Caco-2 (cell line): ENCODE measurements at regions not wholly inside any gene's neighbourhood (a gene's known extent, or its start where the extent isn't known, plus 50 kb on each side); places are given as distances from the start of the nearest gene placed in this dataset.
"Not testable (repeated sequence)": the region's sequence is repeated elsewhere in the genome, so short reads cannot be mapped to it uniquely, and the experiment has no call there.

ENCODE experiments used
- BruUV-seq: library from RNA; stranded (reverse); fragments of 400-500 nt; replicated peaks from 2 replicates; lab custom pipeline; 2021; lab: Mats Ljungman, UMichigan
- CTCF ChIA-PET: fragments of 300-600 bp; sonication (Branson Sonifier 250); formaldehyde crosslinking; loops from one replicate; lab custom pipeline; 2022; ENCODE audit warnings: antibody characterized with exemption; lab: Charles Lee
- POLR2A ChIA-PET: fragments of 300-600 bp; sonication (Branson Sonifier 250); formaldehyde crosslinking; loops from one replicate; lab custom pipeline; 2022; ENCODE audit warnings: antibody characterized with exemption; lab: Charles Lee
- DNase-seq, 2 experiments: peaks; one replicate each; pipeline versions ENCODE4 v3.0.0 to v3.0.0-alpha.2; 2020 to 2022
- H3K27me3 ChIP-seq: replicated peaks from 2 replicates; pipeline ENCODE4 v1.6.0; 2011; ENCODE audit warnings: low read length; ENCODE audit not compliant: control insufficient read depth, insufficient read depth
- H3K36me3 ChIP-seq: 2 replicates; pipeline ENCODE4 v1.5.1; 2011; ENCODE audit warnings: low read length; ENCODE audit not compliant: control insufficient read depth, insufficient read depth
- H3K4me1 ChIP-seq: fragments of 250-450 bp; sonication (Bioruptor Pico); 2 replicates; pipeline ENCODE4 v1.5.1; 2020; ENCODE audit warnings: mild to moderate bottlenecking
- H3K4me3 ChIP-seq: 2 replicates; pipeline ENCODE4 v1.5.1; 2011; ENCODE audit warnings: low read depth, mild to moderate bottlenecking, control low read depth, low read length
- H3K9me3 ChIP-seq: fragments of 250-450 bp; sonication (Bioruptor Pico); 2 replicates; pipeline ENCODE4 v1.5.1; 2020; ENCODE audit warnings: mild to moderate bottlenecking, moderate library complexity
- H3K27ac Mint-ChIP-seq: one replicate; pipeline ENCODE4 v1.8.0; 2022; ENCODE audit warnings: mixed read lengths; ENCODE audit not compliant: unreplicated experiment
- H3K27me3 Mint-ChIP-seq: one replicate; pipeline ENCODE4 v1.8.0; 2022; ENCODE audit warnings: mixed read lengths; ENCODE audit not compliant: insufficient read depth, unreplicated experiment
- H3K36me3 Mint-ChIP-seq: one replicate; pipeline ENCODE4 v1.8.0; 2022; ENCODE audit warnings: mild to moderate bottlenecking, mixed read lengths; ENCODE audit not compliant: insufficient read depth, unreplicated experiment
- H3K4me1 Mint-ChIP-seq: one replicate; pipeline ENCODE4 v1.8.0; 2022; ENCODE audit warnings: low read depth, mixed read lengths; ENCODE audit not compliant: unreplicated experiment
- H3K4me3 Mint-ChIP-seq: one replicate; pipeline ENCODE4 v1.8.0; 2022; ENCODE audit warnings: mild to moderate bottlenecking, moderate library complexity, mixed read lengths; ENCODE audit not compliant: unreplicated experiment
- H3K9me3 Mint-ChIP-seq: one replicate; pipeline ENCODE4 v1.8.0; 2022; ENCODE audit warnings: mixed read lengths; ENCODE audit not compliant: unreplicated experiment
- intact Hi-C: fragments of 100-400 bp; cut with micrococcal nuclease; formaldehyde crosslinking; loops from one replicate; pipeline ENCODE4 v1.10.0; 2022; ENCODE audit not compliant: unreplicated experiment
- TF ChIP-seq, protein P1 (sequence below), 2 experiments: fragments of 200-600 bp in 1 of 2; IDR thresholded peaks; 1 replicate in 1 of 2; 2 replicates in 1 of 2; pipeline versions ENCODE4 v1.5.1 to v1.8.0; 2011 to 2022; ENCODE audit warnings: antibody characterized with exemption in 1 of 2, control low read depth in 1 of 2, inconsistent platforms in 1 of 2, low read depth in 1 of 2, low read length in 1 of 2, mild to moderate bottlenecking in 1 of 2, moderate library complexity in 1 of 2; ENCODE audit not compliant: insufficient read depth in 1 of 2, severe bottlenecking in 1 of 2, unreplicated experiment in 1 of 2

DNA sequence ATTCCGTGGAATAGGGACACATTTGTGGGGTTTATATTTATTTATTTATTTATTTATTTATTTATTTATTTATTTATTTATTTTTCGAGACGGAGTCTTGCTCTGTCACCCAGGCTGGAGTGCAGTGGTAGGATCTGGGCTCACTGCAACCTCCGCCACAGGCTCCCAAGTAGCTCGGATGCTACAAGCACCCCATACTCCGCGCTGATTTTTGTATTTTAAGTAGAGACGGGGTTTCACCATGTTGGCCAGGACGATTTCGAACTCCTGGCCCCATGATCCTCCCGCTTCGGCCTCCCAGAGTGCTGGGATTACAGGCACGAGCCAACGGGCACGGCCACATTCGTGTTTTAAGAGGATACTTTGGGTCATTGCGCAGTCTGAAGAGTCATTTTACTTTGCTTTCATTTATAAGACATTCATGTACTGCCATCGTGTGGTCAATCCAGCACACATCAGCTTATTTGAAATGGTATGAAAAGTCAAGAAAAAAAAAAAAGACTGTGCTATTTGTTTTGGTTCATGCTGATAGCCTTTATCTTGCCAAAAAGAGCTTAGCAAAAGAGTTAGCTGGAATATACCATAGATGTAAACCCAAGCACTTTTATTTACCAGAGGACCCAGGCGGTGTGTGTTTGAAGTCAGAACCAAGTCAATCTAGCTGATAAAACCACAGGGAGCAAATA is 1075.0 kb downstream of the EPHA3 start:
- intact Hi-C loops: loop anchor here (5.0 to 10.0 kb wide), 2 partner anchors 88 to 1980 kb away; no protein-coding TSS in a partner anchor
- not testable (repeated sequence) for H3K9me3 Mint-ChIP-seq

DNA sequence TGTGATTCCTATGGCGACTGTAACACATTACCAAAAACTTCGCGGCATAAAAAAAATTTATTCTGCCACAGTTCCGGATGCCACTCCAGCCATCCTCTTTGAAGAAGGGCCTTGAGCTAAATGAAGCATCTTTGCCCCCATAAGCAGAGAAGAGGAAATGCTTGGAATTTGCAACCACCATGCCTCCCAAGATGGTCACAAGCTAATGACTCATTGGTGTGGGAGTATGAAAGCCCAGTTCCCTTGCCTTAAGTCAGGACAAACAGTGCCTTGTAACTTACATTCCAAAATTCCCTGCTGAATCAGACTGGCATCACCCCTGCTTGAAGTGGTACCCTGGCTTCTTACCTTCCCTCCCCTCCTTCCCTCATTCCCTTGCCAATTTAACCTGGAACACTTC is 1077.4 kb downstream of the EPHA3 start:
- H3K4me3 Mint-ChIP-seq: no peak overlapping the region
- ChIA-PET POLR2A (no interaction called here), CTCF (no interaction called here)
- Histone ChIP-seq H3K4me1 (no peaks in the 10 kb centered on the region), H3K9me3 (no peaks in the 10 kb centered on the region), H3K36me3 (no peaks in the 10 kb centered on the region), H3K4me3 (no peak overlapping the region), H3K27me3 (no peaks in the 10 kb centered on the region)
- H3K36me3 Mint-ChIP-seq: no peaks in the 10 kb centered on the region
- TF ChIP-seq, protein P1, sequence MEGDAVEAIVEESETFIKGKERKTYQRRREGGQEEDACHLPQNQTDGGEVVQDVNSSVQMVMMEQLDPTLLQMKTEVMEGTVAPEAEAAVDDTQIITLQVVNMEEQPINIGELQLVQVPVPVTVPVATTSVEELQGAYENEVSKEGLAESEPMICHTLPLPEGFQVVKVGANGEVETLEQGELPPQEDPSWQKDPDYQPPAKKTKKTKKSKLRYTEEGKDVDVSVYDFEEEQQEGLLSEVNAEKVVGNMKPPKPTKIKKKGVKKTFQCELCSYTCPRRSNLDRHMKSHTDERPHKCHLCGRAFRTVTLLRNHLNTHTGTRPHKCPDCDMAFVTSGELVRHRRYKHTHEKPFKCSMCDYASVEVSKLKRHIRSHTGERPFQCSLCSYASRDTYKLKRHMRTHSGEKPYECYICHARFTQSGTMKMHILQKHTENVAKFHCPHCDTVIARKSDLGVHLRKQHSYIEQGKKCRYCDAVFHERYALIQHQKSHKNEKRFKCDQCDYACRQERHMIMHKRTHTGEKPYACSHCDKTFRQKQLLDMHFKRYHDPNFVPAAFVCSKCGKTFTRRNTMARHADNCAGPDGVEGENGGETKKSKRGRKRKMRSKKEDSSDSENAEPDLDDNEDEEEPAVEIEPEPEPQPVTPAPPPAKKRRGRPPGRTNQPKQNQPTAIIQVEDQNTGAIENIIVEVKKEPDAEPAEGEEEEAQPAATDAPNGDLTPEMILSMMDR (IDR thresholded peaks at IDR 0.05; ENCODE audit: insufficient read depth in 1 of 2, low read depth in 1 of 2, low read length in 1 of 2, severe bottlenecking in 1 of 2, unreplicated experiment in 1 of 2): no peak
- H3K27ac Mint-ChIP-seq: no peak overlapping the region
- no peaks in the 10 kb centered on the region for H3K9me3 Mint-ChIP-seq
- intact Hi-C loops: loop anchor here (5.0 to 10.0 kb wide), 2 partner anchors 90 to 1983 kb away; no protein-coding TSS in a partner anchor
- no peak for DNase-seq
- no TSS peak for BruUV-seq
- H3K27me3 Mint-ChIP-seq: no peaks in the 10 kb centered on the region
- H3K4me1 Mint-ChIP-seq: no peaks in the 10 kb centered on the region

More for the DNA sequence above, 1075.0 kb downstream of the EPHA3 start:
- peak overlapping the region; percentile 53 for H3K27ac Mint-ChIP-seq
- H3K9me3 ChIP-seq, POLR2A ChIA-PET, H3K36me3 Mint-ChIP-seq, H3K4me1 ChIP-seq, H3K4me3 ChIP-seq, H3K4me3 Mint-ChIP-seq, BruUV-seq, H3K36me3 ChIP-seq, H3K27me3 Mint-ChIP-seq, H3K4me1 Mint-ChIP-seq, H3K27me3 ChIP-seq: not testable (repeated sequence)
- TF ChIP-seq, protein P1 (IDR thresholded peaks at IDR 0.05; ENCODE audit: insufficient read depth in 1 of 2, low read depth in 1 of 2, low read length in 1 of 2, severe bottlenecking in 1 of 2, unreplicated experiment in 1 of 2): peak; percentile 11 to 38
- DNase-seq: peak; percentile 21 to 32
- CTCF ChIA-PET: interaction anchor here (0.9 kb wide), 1 partner anchor 86 kb away, joined by 5 read pairs; no protein-coding TSS in a partner anchor

DNA sequence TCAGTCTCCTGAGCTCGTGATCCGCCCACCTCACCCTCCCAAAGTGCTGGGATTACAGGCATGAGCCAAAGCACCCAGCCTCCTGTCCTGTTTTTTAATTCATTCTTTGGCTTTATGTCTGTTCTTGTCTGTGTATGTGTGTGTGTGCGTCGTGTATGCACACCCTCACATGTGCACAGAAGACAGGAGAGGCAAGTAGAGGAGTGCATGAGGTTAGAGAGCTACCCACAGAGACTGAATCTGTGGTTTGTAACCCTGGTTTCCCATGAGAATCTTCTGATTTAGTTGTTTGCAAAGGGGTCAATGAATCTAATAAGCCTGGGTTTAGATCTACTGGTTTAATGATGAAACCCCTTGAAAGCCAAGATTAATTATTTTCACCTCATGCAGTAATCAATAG is 1090.0 kb downstream of the EPHA3 start:
- H3K4me3 ChIP-seq, H3K27me3 ChIP-seq, CTCF ChIA-PET, H3K4me1 ChIP-seq, POLR2A ChIA-PET, BruUV-seq, H3K36me3 ChIP-seq, H3K36me3 Mint-ChIP-seq, intact Hi-C loops, H3K9me3 ChIP-seq, H3K4me3 Mint-ChIP-seq, H3K27ac Mint-ChIP-seq, H3K27me3 Mint-ChIP-seq, DNase-seq, H3K4me1 Mint-ChIP-seq: not testable (repeated sequence)
- H3K9me3 Mint-ChIP-seq: peaks cover 19% of the 10 kb centered on the region

DNA sequence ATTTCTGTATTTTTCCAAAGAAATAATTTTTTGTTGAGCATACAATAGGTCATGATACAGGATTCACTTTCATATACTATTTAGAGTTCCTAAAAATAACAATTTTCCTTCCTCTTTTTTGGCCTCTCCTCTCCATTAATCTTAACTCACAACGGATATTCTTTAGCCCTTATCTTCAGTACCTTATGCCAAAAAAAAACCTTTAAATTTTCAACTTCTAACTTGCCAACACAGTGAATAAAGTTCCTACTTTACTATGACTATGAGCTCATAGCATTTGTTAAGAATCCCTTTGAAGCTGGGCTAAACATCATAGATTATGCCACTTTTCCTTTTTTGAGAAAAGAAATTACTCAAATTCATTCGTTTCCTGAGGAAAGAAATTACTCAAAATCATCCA is 1095.5 kb downstream of the EPHA3 start:
- H3K4me1 ChIP-seq, POLR2A ChIA-PET, H3K36me3 Mint-ChIP-seq, H3K4me1 Mint-ChIP-seq, H3K36me3 ChIP-seq, H3K9me3 Mint-ChIP-seq, H3K27me3 ChIP-seq, intact Hi-C loops, H3K27ac Mint-ChIP-seq, H3K4me3 Mint-ChIP-seq, H3K27me3 Mint-ChIP-seq, DNase-seq, BruUV-seq, H3K9me3 ChIP-seq, H3K4me3 ChIP-seq, CTCF ChIA-PET: not testable (repeated sequence)

DNA sequence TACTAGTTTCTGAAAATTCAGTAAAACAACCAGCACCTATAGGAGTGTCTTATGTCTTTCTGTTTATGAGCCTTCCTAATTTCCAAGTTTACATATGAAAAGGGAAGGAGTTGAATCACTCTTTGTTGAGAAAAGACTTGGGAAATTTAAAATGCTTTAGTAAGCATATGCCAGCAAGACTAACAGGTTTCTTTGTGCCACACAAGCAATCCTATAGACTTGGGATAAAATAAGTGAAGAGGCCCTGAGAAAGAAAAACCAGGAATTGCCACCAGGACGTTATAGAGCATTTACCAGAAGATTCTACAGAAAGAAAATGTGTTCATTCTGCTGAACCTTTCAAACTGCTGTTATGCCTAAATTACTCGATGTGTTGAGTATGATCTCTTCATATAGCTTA is 1099.1 kb downstream of the EPHA3 start:
- BruUV-seq, H3K9me3 ChIP-seq, H3K36me3 Mint-ChIP-seq, H3K4me3 Mint-ChIP-seq, H3K4me3 ChIP-seq, H3K36me3 ChIP-seq, CTCF ChIA-PET, H3K27me3 ChIP-seq, intact Hi-C loops, H3K9me3 Mint-ChIP-seq, H3K4me1 Mint-ChIP-seq, H3K4me1 ChIP-seq, POLR2A ChIA-PET, H3K27ac Mint-ChIP-seq, DNase-seq, H3K27me3 Mint-ChIP-seq: not testable (repeated sequence)
